Spleen (tissue), 11 donors: ENCODE measurements at regions not wholly inside any gene's neighbourhood (a gene's known extent, or its start where the extent isn't known, plus 50 kb on each side); places are given as distances from the start of the nearest gene placed in this dataset.

Experiments used
- DNase-seq: peaks from one replicate; pipeline ENCODE4 v3.0.0-alpha.2; 2020
- H3K27ac ChIP-seq, 8 donors: fragments of 200-600 bp; sonication (generic) in 7 of 8; 1 replicate in 4 of 8; 2 replicates in 4 of 8; pipeline versions ENCODE4 v1.5.0 to v1.8.0; 2016 to 2021; ENCODE audit warnings: inconsistent platforms in 4 of 8, mild to moderate bottlenecking in 4 of 8, moderate library complexity in 1 of 8
- H3K27me3 ChIP-seq, 7 donors: fragments of 200-600 bp; sonication (generic) in 6 of 7; replicated peaks in 1 of 7; 1 replicate in 4 of 7; 2 replicates in 3 of 7; pipeline versions ENCODE4 v1.5.0 to v1.8.0; 2016 to 2021; ENCODE audit warnings: inconsistent platforms in 3 of 7, mild to moderate bottlenecking in 1 of 7
- H3K36me3 ChIP-seq, 6 donors: fragments of 200-600 bp; sonication (generic) in 5 of 6; 1 replicate in 4 of 6; 2 replicates in 2 of 6; pipeline versions ENCODE4 v1.5.0 to v1.8.0; 2016 to 2021; ENCODE audit warnings: inconsistent platforms in 2 of 6
- H3K4me1 ChIP-seq, 6 donors: fragments of 200-600 bp; sonication (generic) in 5 of 6; 1 replicate in 3 of 6; 2 replicates in 3 of 6; pipeline versions ENCODE4 v1.5.0 to v1.8.0; 2016 to 2021; ENCODE audit warnings: inconsistent platforms in 3 of 6
- H3K4me3 ChIP-seq, 8 donors: fragments of 200-600 bp; sonication (generic) in 7 of 8; 1 replicate in 4 of 8; 2 replicates in 4 of 8; pipeline versions ENCODE4 v1.5.0 to v1.8.0; 2016 to 2021; ENCODE audit warnings: inconsistent platforms in 4 of 8, mild to moderate bottlenecking in 4 of 8, moderate library complexity in 2 of 8
- H3K9me3 ChIP-seq, 8 donors: fragments of 200-600 bp; sonication (generic) in 7 of 8; 1 replicate in 4 of 8; 2 replicates in 4 of 8; pipeline versions ENCODE4 v1.5.0 to v1.8.0; 2016 to 2021; ENCODE audit warnings: inconsistent platforms in 4 of 8
- CTCF ChIP-seq, 11 experiments: fragments of 200-600 bp in 7 of 11; fragments of 450-650 bp in 4 of 11; sonication (generic) in 4 of 11; IDR thresholded peaks in 8 of 11; conservative IDR thresholded peaks in 3 of 11; 1 replicate in 7 of 11; 2 replicates in 4 of 11; pipeline versions ENCODE4 v1.4.0 to v1.8.0; 2016 to 2021; ENCODE audit warnings: antibody characterized with exemption in 11 of 11, inconsistent platforms in 4 of 11, mild to moderate bottlenecking in 1 of 11
- POLR2A ChIP-seq, 3 donors: fragments of 450-650 bp; IDR thresholded peaks; one replicate each; pipeline ENCODE4 v1.5.1; 2017; ENCODE audit warnings: antibody characterized with exemption in 3 of 3, mild to moderate bottlenecking in 1 of 3
- POLR2AphosphoS5 ChIP-seq, 3 donors: sonication (generic); formaldehyde crosslinking; IDR thresholded peaks; one replicate each; pipeline ENCODE4 v1.5.1; 2017; ENCODE audit warnings: antibody characterized with exemption in 3 of 3
- WGBS, 5 donors: extraction: QIAGEN DNeasy Blood & Tissue Kit in 3 of 5; methylation state at CpG; one replicate each; pipeline versions ENCODE4 v1.1.5 to v1.1.7; 2013 to 2018; 5-methylcytosine and 5-hydroxymethylcytosine counted together
- intact Hi-C: fragments of 100-400 bp; cut with DNase I; formaldehyde crosslinking; loops from one replicate; pipeline ENCODE4 v1.15.0; 2023; ENCODE audit warnings: low total_unique reads
- donor health status: healthy with polysubstance abuse.
- donor health status: DM: no; HTN: no; CAD: no; lungs with moderate emphysema.
- donor health status: DM: no; HTN: no; CAD: no.
- donor health status: Bipolar disorder and iron deficiency.
- donor health status: healthy.
- donor health status: DM: no; HTN: no; CAD: no.
- donor health status: DM: yes; HTN: yes; CAD: no.

- Histone ChIP-seq H3K9me3 (no peaks in the 10 kb centered on the region), H3K27ac (no peak overlapping the region), H3K4me1 (no peaks in the 10 kb centered on the region), H3K4me3 (no peak overlapping the region), H3K36me3 (no peaks in the 10 kb centered on the region), H3K27me3 (no peaks in the 10 kb centered on the region)
- no peak for DNase-seq
- no peak for TF ChIP-seq POLR2AphosphoS5 (IDR thresholded peaks at IDR 0.05)
- TF ChIP-seq POLR2A (IDR thresholded peaks at IDR 0.05), result no peak
- TF ChIP-seq CTCF (IDR thresholded peaks at IDR 0.05 in 8 of 11, conservative IDR thresholded peaks at IDR 0.05 in 3 of 11), result no peak
- intact Hi-C loops, result no loop called here
- WGBS, 5 donors, result 62 to 87% (median 76%) methylated on average over 4 of the region's 4 CpGs
Observed at GRCh38 chr13:105817498-105817897, 718.0 kb downstream of the EFNB2 start.

GRCh38 chr13:105816994-105817393, 718.5 kb downstream of the EFNB2 start:
- Histone ChIP-seq H3K9me3 (no peaks in the 10 kb centered on the region), H3K4me3 (no peak overlapping the region), H3K36me3 (no peaks in the 10 kb centered on the region), H3K27ac (no peak overlapping the region), H3K4me1 (no peaks in the 10 kb centered on the region), H3K27me3 (no peaks in the 10 kb centered on the region)
- TF ChIP-seq POLR2A (IDR thresholded peaks at IDR 0.05), result no peak
- no peak for TF ChIP-seq POLR2AphosphoS5 (IDR thresholded peaks at IDR 0.05)
- no peak for TF ChIP-seq CTCF (IDR thresholded peaks at IDR 0.05 in 8 of 11, conservative IDR thresholded peaks at IDR 0.05 in 3 of 11)
- DNase-seq, result no peak
- WGBS, 5 donors, result 70 to 84% (median 78%) methylated on average over 4 of the region's 4 CpGs
- intact Hi-C loops, result no loop called here

- Histone ChIP-seq H3K9me3 (no peaks in the 10 kb centered on the region), H3K27ac (no peak overlapping the region), H3K4me3 (no peak overlapping the region), H3K4me1 (no peaks in the 10 kb centered on the region), H3K27me3 (no peaks in the 10 kb centered on the region), H3K36me3 (no peaks in the 10 kb centered on the region)
- WGBS, 5 donors, result 58 to 74% (median 65%) methylated on average over 4 of the region's 4 CpGs
- TF ChIP-seq CTCF (IDR thresholded peaks at IDR 0.05 in 8 of 11, conservative IDR thresholded peaks at IDR 0.05 in 3 of 11), result no peak
- no peak for TF ChIP-seq POLR2A (IDR thresholded peaks at IDR 0.05)
- TF ChIP-seq POLR2AphosphoS5 (IDR thresholded peaks at IDR 0.05), result no peak
- intact Hi-C loops, result no loop called here
- DNase-seq, result no peak
Observed at GRCh38 chr13:105814902-105815250, 720.6 kb downstream of the EFNB2 start.

- Histone ChIP-seq H3K4me3 (no peak overlapping the region), H3K27ac (no peak overlapping the region), H3K9me3 (no peaks in the 10 kb centered on the region), H3K27me3 (no peaks in the 10 kb centered on the region), H3K36me3 (no peaks in the 10 kb centered on the region), H3K4me1 (no peaks in the 10 kb centered on the region)
- 72 to 76% (median 72%) methylated on average over 5 of the region's 5 CpGs for WGBS, 5 donors
- intact Hi-C loops, result no loop called here
- no peak for TF ChIP-seq CTCF (IDR thresholded peaks at IDR 0.05 in 8 of 11, conservative IDR thresholded peaks at IDR 0.05 in 3 of 11)
- TF ChIP-seq POLR2AphosphoS5 (IDR thresholded peaks at IDR 0.05), result no peak
- TF ChIP-seq POLR2A (IDR thresholded peaks at IDR 0.05), result no peak
- no peak for DNase-seq
Observed at GRCh38 chr13:105814219-105814901, 721.1 kb downstream of the EFNB2 start.
